ENCODE measurements at regions not wholly inside any gene's neighbourhood (a gene's known extent, or its start where the extent isn't known, plus 50 kb on each side); places are given as distances from the start of the nearest gene placed in this dataset.

GRCh38 chr15:47283246-47283645 is 434.1 kb upstream of the SEMA6D start:
- H3K36me3 Mint-ChIP-seq (ENCODE audit: low read depth, unreplicated experiment) = no peaks in the 10 kb centered on the region
- Histone ChIP-seq H3K36me3 (ENCODE audit: insufficient read depth, low read length) (no peaks in the 10 kb centered on the region), H3K79me2 (ENCODE audit: insufficient read depth, low read length) (no peaks in the 10 kb centered on the region), H3K4me1 (ENCODE audit: insufficient read depth, low read length) (no peaks in the 10 kb centered on the region), H4K20me1 (ENCODE audit: insufficient read depth, low read length) (no peaks in the 10 kb centered on the region), H3K27me3 (ENCODE audit: insufficient read depth, low read length) (no peaks in the 10 kb centered on the region), H3K27ac (ENCODE audit: low read depth, low read length) (no peak overlapping the region), H2AFZ (ENCODE audit: low read depth, low read length) (no peak overlapping the region), H3K9ac (ENCODE audit: low read length) (no peak overlapping the region), H3K4me3 (ENCODE audit: insufficient read depth, low read depth, low read length) (no peak overlapping the region), H3K9me3 (ENCODE audit: insufficient read depth, low read depth, low read length) (no peaks in the 10 kb centered on the region), H3K4me2 (ENCODE audit: low read length) (no peak overlapping the region)
- no peaks in the 10 kb centered on the region for H3K27me3 Mint-ChIP-seq (ENCODE audit: low read depth, unreplicated experiment)
- no peak overlapping the region for H3K27ac Mint-ChIP-seq (ENCODE audit: unreplicated experiment)
- H3K4me1 Mint-ChIP-seq (ENCODE audit: low read depth, unreplicated experiment) = no peaks in the 10 kb centered on the region
- FAIRE-seq = no peak
- no peak overlapping the region for H3K4me3 Mint-ChIP-seq (ENCODE audit: unreplicated experiment)
- TF ChIP-seq CTCF (IDR thresholded peaks at IDR 0.05; ENCODE audit: insufficient read depth, low read depth, low read length) = no peak
- TF ChIP-seq EZH2 (IDR thresholded peaks at IDR 0.05; ENCODE audit: insufficient read depth, low read length) = no peak
- no peak for DNase-seq (ENCODE audit: low read depth)
- H3K9me3 Mint-ChIP-seq (ENCODE audit: unreplicated experiment) = peaks cover 2% of the 10 kb centered on the region

DNA sequence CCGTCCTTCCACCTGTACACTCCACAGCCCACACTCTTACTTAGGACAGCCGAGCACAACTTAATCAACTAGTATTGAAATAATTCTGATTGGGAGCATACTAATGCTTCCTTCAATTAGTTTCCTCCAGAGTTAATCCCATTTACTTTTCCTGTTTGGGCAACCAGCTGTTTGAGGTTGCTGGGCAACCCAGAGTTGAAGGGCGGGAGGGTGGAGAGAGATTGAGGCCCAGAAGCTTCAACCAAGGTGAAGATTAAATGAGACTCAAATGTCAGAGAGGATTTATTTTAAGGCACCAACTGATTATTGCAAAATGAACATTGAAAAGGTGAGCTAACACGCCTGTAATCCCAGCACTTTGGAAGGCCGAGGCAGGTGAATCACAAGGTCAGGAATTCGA is 428.5 kb upstream of the SEMA6D start:
- H2AFZ ChIP-seq (ENCODE audit: low read depth, low read length) = no peak overlapping the region
- Mint-ChIP-seq H3K4me3 (ENCODE audit: unreplicated experiment) (no peak overlapping the region), H3K9me3 (ENCODE audit: unreplicated experiment) (peaks cover 2% of the 10 kb centered on the region), H3K27me3 (ENCODE audit: low read depth, unreplicated experiment) (no peaks in the 10 kb centered on the region), H3K27ac (ENCODE audit: unreplicated experiment) (no peak overlapping the region), H3K36me3 (ENCODE audit: low read depth, unreplicated experiment) (no peaks in the 10 kb centered on the region), H3K4me1 (ENCODE audit: low read depth, unreplicated experiment) (peaks cover 17% of the 10 kb centered on the region)
- no peak overlapping the region for H3K4me3 ChIP-seq (ENCODE audit: insufficient read depth, low read depth, low read length)
- H3K27ac ChIP-seq (ENCODE audit: low read depth, low read length) = no peak overlapping the region
- DNase-seq (ENCODE audit: low read depth) = no peak
- no peaks in the 10 kb centered on the region for H3K36me3 ChIP-seq (ENCODE audit: insufficient read depth, low read length)
- H3K4me2 ChIP-seq (ENCODE audit: low read length) = no peak overlapping the region
- H3K27me3 ChIP-seq (ENCODE audit: insufficient read depth, low read length) = no peaks in the 10 kb centered on the region
- no peak overlapping the region for H3K9ac ChIP-seq (ENCODE audit: low read length)
- no peaks in the 10 kb centered on the region for H3K9me3 ChIP-seq (ENCODE audit: insufficient read depth, low read depth, low read length)
- no peaks in the 10 kb centered on the region for H3K79me2 ChIP-seq (ENCODE audit: insufficient read depth, low read length)
- H3K4me1 ChIP-seq (ENCODE audit: insufficient read depth, low read length) = peaks cover 4% of the 10 kb centered on the region
- no peak for FAIRE-seq
- H4K20me1 ChIP-seq (ENCODE audit: insufficient read depth, low read length) = no peaks in the 10 kb centered on the region
- TF ChIP-seq EZH2 (IDR thresholded peaks at IDR 0.05; ENCODE audit: insufficient read depth, low read length) (no peak), CTCF (IDR thresholded peaks at IDR 0.05; ENCODE audit: insufficient read depth, low read depth, low read length) (no peak)

GRCh38 chr15:47289656-47290055 is 427.6 kb upstream of the SEMA6D start:
- Histone ChIP-seq H3K4me3 (ENCODE audit: insufficient read depth, low read depth, low read length) (no peak overlapping the region), H3K9me3 (ENCODE audit: insufficient read depth, low read depth, low read length) (no peaks in the 10 kb centered on the region), H3K79me2 (ENCODE audit: insufficient read depth, low read length) (no peaks in the 10 kb centered on the region), H3K27ac (ENCODE audit: low read depth, low read length) (no peak overlapping the region), H3K9ac (ENCODE audit: low read length) (no peak overlapping the region), H3K27me3 (ENCODE audit: insufficient read depth, low read length) (no peaks in the 10 kb centered on the region), H3K36me3 (ENCODE audit: insufficient read depth, low read length) (no peaks in the 10 kb centered on the region), H3K4me2 (ENCODE audit: low read length) (no peak overlapping the region), H2AFZ (ENCODE audit: low read depth, low read length) (no peak overlapping the region), H3K4me1 (ENCODE audit: insufficient read depth, low read length) (peaks cover 4% of the 10 kb centered on the region), H4K20me1 (ENCODE audit: insufficient read depth, low read length) (no peaks in the 10 kb centered on the region)
- H3K36me3 Mint-ChIP-seq (ENCODE audit: low read depth, unreplicated experiment) = no peaks in the 10 kb centered on the region
- H3K4me3 Mint-ChIP-seq (ENCODE audit: unreplicated experiment) = no peak overlapping the region
- H3K27me3 Mint-ChIP-seq (ENCODE audit: low read depth, unreplicated experiment) = no peaks in the 10 kb centered on the region
- H3K27ac Mint-ChIP-seq (ENCODE audit: unreplicated experiment) = no peak overlapping the region
- H3K4me1 Mint-ChIP-seq (ENCODE audit: low read depth, unreplicated experiment) = peaks cover 25% of the 10 kb centered on the region
- FAIRE-seq (no peak), DNase-seq (ENCODE audit: low read depth) (no peak)
- no peak for TF ChIP-seq CTCF (IDR thresholded peaks at IDR 0.05; ENCODE audit: insufficient read depth, low read depth, low read length)
- no peak for TF ChIP-seq EZH2 (IDR thresholded peaks at IDR 0.05; ENCODE audit: insufficient read depth, low read length)
- H3K9me3 Mint-ChIP-seq (ENCODE audit: unreplicated experiment) = peaks cover 2% of the 10 kb centered on the region

Data from astrocyte (in vitro differentiated cells and primary cell).